Left lung (tissue), 4 donors: ENCODE measurements at regions not wholly inside any gene's neighbourhood (a gene's known extent, or its start where the extent isn't known, plus 50 kb on each side); places are given as distances from the start of the nearest gene placed in this dataset.
A peak's percentile ranks its signal among the peaks of the same experiment; 100 is the strongest.

Source experiments
- ATAC-seq: fragments of 200-7000 bp; cut with Tn5 transposase; one replicate; pipeline ENCODE4 v1.9.1; 2020; ENCODE audit warnings: moderate library complexity
- DNase-seq, 4 donors: peaks; one replicate each; pipeline ENCODE4 v3.0.0-alpha.2; 2013 to 2020
- H3K27ac ChIP-seq, 2 donors: fragments of 200-600 bp; sonication (generic) in 1 of 2; one replicate each; pipeline versions ENCODE4 v1.5.0 to v1.8.0; 2020 to 2021
- H3K27me3 ChIP-seq, 2 donors: fragments of 200-600 bp; sonication (generic) in 1 of 2; one replicate each; pipeline versions ENCODE4 v1.5.0 to v1.8.0; 2020 to 2021
- H3K36me3 ChIP-seq, 2 donors: fragments of 200-600 bp; sonication (generic) in 1 of 2; one replicate each; pipeline versions ENCODE4 v1.5.0 to v1.8.0; 2020 to 2021
- H3K4me1 ChIP-seq, 2 donors: fragments of 200-600 bp; one replicate each; pipeline ENCODE4 v1.8.0; 2021
- H3K4me3 ChIP-seq, 2 donors: fragments of 200-600 bp; sonication (generic) in 1 of 2; one replicate each; pipeline versions ENCODE4 v1.5.0 to v1.8.0; 2020 to 2021; ENCODE audit warnings: mild to moderate bottlenecking in 1 of 2
- H3K9me3 ChIP-seq, 2 donors: fragments of 200-600 bp; sonication (generic) in 1 of 2; one replicate each; pipeline versions ENCODE4 v1.5.0 to v1.8.0; 2020 to 2021
- intact Hi-C, 2 donors: fragments of 100-400 bp; cut with DNase I; formaldehyde crosslinking; loops; one replicate each; pipeline versions ENCODE4 v1.11.2 to v1.14.2; 2022
- TF ChIP-seq, protein P1 (sequence below), 2 donors: fragments of 200-600 bp; sonication (generic) in 1 of 2; IDR thresholded peaks; one replicate each; pipeline versions ENCODE4 v1.5.0 to v1.8.0; 2021; ENCODE audit warnings: antibody characterized with exemption in 2 of 2
- donor health status: DM: no; HTN: yes; CAD: no.
- donor health status: DM: no; HTN: no; CAD: no.

DNA sequence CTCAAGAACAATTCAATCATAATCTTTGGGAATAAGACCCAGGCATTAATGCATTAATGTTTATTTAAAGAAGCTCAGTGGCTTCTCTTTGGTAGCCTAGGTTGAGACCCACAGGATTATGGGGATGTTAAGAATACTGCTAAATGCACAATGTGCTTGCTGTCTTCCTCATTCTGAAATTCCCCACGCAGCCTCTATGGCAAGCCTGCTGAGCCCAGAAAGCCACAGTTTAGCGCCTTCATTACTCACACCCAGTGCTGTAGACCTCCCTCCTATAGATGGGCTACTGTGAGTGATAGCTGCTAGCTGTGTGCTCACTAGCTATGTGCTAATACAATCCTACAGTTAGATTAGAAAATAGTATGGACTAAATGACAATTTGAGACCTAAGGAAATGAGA is 90.6 kb downstream of the TNFSF13B start:
- no peaks in the 10 kb centered on the region for H3K9me3 ChIP-seq
- H3K27me3 ChIP-seq, result no peaks in the 10 kb centered on the region
- no peaks in the 10 kb centered on the region for H3K36me3 ChIP-seq
- ATAC-seq (no peak), DNase-seq (no peak)
- H3K4me1 ChIP-seq, result no peaks in the 10 kb centered on the region
- intact Hi-C loops, result no loop called here
- no peak overlapping the region for H3K27ac ChIP-seq
- TF ChIP-seq, protein P1, sequence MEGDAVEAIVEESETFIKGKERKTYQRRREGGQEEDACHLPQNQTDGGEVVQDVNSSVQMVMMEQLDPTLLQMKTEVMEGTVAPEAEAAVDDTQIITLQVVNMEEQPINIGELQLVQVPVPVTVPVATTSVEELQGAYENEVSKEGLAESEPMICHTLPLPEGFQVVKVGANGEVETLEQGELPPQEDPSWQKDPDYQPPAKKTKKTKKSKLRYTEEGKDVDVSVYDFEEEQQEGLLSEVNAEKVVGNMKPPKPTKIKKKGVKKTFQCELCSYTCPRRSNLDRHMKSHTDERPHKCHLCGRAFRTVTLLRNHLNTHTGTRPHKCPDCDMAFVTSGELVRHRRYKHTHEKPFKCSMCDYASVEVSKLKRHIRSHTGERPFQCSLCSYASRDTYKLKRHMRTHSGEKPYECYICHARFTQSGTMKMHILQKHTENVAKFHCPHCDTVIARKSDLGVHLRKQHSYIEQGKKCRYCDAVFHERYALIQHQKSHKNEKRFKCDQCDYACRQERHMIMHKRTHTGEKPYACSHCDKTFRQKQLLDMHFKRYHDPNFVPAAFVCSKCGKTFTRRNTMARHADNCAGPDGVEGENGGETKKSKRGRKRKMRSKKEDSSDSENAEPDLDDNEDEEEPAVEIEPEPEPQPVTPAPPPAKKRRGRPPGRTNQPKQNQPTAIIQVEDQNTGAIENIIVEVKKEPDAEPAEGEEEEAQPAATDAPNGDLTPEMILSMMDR (IDR thresholded peaks at IDR 0.05), result no peak
- no peak overlapping the region for H3K4me3 ChIP-seq

DNA sequence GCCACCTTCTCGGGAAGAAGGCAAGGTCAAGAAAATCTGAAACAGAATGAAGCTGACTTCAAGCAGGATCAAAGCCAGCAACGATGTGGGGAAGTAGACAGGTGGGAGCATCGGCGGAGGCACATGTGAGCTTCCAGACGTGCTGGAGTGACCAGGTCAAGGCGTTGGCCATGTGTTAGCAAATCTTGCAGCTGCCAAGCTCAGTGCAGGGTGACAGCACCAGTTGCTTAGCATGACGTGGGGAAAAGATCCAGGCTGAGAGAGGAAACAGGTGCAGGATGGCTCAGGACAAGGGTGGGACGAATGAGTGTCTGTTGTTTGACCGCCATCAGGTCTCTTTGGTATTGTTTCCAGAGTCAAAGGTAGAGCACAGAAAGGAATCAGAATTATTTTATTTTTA is 92.3 kb downstream of the TNFSF13B start:
- DNase-seq (no peak), ATAC-seq (no peak)
- Histone ChIP-seq H3K4me3 (no peak overlapping the region), H3K36me3 (no peaks in the 10 kb centered on the region), H3K4me1 (no peaks in the 10 kb centered on the region), H3K27me3 (no peaks in the 10 kb centered on the region), H3K9me3 (no peaks in the 10 kb centered on the region), H3K27ac (no peak overlapping the region)
- TF ChIP-seq, protein P1 (IDR thresholded peaks at IDR 0.05), result no peak
- intact Hi-C loops, result no loop called here

DNA sequence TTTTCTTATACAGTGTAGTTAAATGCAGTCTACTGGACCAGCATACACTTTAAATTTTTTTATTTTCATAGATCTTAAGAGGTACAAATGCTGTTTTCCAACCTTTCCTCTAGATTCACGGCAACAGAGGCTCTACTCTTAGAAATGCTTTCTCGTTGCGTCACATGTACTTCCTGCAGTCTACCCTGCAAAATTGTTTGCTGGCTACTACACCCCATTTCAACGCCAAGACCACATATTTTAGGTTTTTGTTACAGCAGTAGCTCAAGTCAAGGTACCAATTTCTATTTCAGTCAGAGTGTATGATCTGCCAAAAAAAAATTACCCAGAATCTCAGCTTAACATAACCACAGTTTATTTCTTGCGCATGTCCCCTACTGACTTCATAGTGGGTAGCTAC is 94.1 kb downstream of the TNFSF13B start:
- Histone ChIP-seq H3K27ac (no peak overlapping the region), H3K4me1 (no peaks in the 10 kb centered on the region), H3K36me3 (no peaks in the 10 kb centered on the region), H3K27me3 (no peaks in the 10 kb centered on the region), H3K9me3 (no peaks in the 10 kb centered on the region), H3K4me3 (no peak overlapping the region)
- TF ChIP-seq, protein P1 (IDR thresholded peaks at IDR 0.05), result no peak
- DNase-seq, result no peak
- intact Hi-C loops, result no loop called here
- no peak for ATAC-seq

DNA sequence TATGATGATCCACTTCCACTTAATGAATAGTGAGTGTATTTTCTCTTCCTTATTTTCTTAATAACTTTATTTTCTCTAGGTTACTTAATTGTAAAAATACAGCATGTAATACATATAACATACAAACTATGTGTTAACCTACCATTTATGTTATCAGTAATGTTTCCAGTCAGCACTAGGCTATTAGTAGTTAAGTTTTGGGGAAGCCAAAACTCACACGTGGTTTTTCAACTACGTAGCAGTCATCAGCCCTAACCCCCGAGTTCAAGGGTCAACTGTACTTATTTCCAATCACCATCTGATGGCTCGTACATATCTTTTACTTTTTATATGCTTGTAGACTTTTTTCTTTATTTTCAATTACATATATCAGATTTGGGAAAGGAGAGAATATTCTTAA is 95.7 kb downstream of the TNFSF13B start:
- ATAC-seq, result no peak
- intact Hi-C loops, result no loop called here
- Histone ChIP-seq H3K27me3 (no peaks in the 10 kb centered on the region), H3K4me1 (no peaks in the 10 kb centered on the region), H3K4me3 (no peak overlapping the region), H3K36me3 (no peaks in the 10 kb centered on the region), H3K9me3 (no peaks in the 10 kb centered on the region), H3K27ac (no peak overlapping the region)
- TF ChIP-seq, protein P1 (IDR thresholded peaks at IDR 0.05), result no peak
- no peak for DNase-seq

DNA sequence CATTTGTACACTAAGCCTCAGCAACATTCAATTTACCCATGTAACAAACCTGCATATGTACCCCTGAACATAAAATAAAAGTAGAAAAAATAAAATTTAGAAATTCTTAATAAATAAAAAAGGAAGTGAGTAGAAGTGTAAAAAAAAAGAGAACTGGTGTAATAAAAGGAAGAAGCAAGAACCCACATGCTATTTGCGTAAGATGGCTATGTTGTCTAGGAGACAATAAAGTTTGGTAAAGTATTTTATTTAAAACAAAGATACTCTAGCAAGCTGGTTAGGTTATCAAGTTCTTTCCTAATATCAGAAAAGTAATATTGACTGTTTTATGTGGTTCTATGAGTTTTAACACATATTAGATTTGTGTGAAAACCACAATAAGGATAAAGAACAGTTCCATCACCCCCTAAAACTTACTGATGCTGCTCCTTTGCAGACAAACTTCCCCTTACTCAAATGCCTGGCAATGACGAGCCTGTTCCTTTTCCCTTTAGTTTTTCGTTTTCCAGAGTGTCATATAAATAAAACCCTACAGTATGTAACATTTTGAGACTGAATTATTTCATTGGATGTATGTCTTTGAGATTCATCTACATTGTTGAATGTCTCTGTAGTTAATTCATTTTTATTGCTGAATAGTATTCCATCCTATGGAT is 98.9 kb downstream of the TNFSF13B start:
- TF ChIP-seq, protein P1 (IDR thresholded peaks at IDR 0.05), result no peak
- Histone ChIP-seq H3K36me3 (no peaks in the 10 kb centered on the region), H3K27me3 (no peaks in the 10 kb centered on the region), H3K9me3 (no peaks in the 10 kb centered on the region), H3K27ac (peak overlapping the region in 1 of 2 donors; percentile 89), H3K4me3 (no peak overlapping the region), H3K4me1 (no peaks in the 10 kb centered on the region)
- DNase-seq (no peak), ATAC-seq (peak; percentile 33)
- intact Hi-C loops, result no loop called here
